ENCODE measurements at regions not wholly inside any gene's neighbourhood (a gene's known extent, or its start where the extent isn't known, plus 50 kb on each side); places are given as distances from the start of the nearest gene placed in this dataset.

- Histone ChIP-seq H3K4me1 (peaks cover 10% of the 10 kb centered on the region), H3K27ac (no peak overlapping the region), H3K9me3 (no peaks in the 10 kb centered on the region), H3K36me3 (no peaks in the 10 kb centered on the region), H3K4me3 (no peak overlapping the region), H3K27me3 (peaks cover 5% of the 10 kb centered on the region)
- TF ChIP-seq, protein P1, sequence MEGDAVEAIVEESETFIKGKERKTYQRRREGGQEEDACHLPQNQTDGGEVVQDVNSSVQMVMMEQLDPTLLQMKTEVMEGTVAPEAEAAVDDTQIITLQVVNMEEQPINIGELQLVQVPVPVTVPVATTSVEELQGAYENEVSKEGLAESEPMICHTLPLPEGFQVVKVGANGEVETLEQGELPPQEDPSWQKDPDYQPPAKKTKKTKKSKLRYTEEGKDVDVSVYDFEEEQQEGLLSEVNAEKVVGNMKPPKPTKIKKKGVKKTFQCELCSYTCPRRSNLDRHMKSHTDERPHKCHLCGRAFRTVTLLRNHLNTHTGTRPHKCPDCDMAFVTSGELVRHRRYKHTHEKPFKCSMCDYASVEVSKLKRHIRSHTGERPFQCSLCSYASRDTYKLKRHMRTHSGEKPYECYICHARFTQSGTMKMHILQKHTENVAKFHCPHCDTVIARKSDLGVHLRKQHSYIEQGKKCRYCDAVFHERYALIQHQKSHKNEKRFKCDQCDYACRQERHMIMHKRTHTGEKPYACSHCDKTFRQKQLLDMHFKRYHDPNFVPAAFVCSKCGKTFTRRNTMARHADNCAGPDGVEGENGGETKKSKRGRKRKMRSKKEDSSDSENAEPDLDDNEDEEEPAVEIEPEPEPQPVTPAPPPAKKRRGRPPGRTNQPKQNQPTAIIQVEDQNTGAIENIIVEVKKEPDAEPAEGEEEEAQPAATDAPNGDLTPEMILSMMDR (IDR thresholded peaks at IDR 0.05) = no peak
- no peak for TF ChIP-seq POLR2A (IDR thresholded peaks at IDR 0.05)
- TF ChIP-seq EP300 (IDR thresholded peaks at IDR 0.05) = no peak
- no peak for TF ChIP-seq POLR2AphosphoS5 (IDR thresholded peaks at IDR 0.05)
- no peak for DNase-seq (ENCODE audit: low spot score in 2 of 2)
- WGBS = 60% methylated on average over 7 of the region's 8 CpGs
These were observed 331.6 kb downstream of the DYSF start for GRCh38 chr2:71784734-71785511.

DNA sequence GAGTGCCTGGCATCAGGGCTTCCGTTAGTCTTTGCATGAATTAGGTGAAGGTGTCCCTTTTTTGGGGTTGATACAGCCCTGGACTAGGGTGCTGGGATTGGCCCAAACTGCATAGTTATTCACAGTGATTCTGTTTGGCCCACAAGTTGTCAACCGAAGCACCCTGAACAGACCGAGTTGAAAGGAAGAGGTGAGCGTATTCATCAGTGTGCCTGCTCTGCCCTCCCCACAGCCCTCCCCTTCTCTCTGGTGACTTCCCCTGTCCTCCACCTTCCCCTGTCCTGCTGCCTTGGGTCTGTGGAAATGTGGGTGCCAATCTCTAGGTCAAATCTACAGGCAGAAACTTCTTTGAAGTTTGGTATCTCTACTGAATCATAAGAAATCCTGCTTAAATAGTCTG, 330.5 kb downstream of the DYSF start:
- H3K27ac ChIP-seq = no peak overlapping the region
- TF ChIP-seq, protein P1 (IDR thresholded peaks at IDR 0.05) = no peak
- TF ChIP-seq POLR2AphosphoS5 (IDR thresholded peaks at IDR 0.05) = no peak
- no peak for TF ChIP-seq EP300 (IDR thresholded peaks at IDR 0.05)
- no peak for TF ChIP-seq POLR2A (IDR thresholded peaks at IDR 0.05)
- no peaks in the 10 kb centered on the region for H3K9me3 ChIP-seq
- no peak overlapping the region for H3K4me3 ChIP-seq
- 98% methylated on average over 4 of the region's 4 CpGs for WGBS
- DNase-seq (ENCODE audit: low spot score in 2 of 2) = no peak
- H3K27me3 ChIP-seq = peaks cover 5% of the 10 kb centered on the region
- H3K4me1 ChIP-seq = peaks cover 12% of the 10 kb centered on the region
- no peaks in the 10 kb centered on the region for H3K36me3 ChIP-seq

DNA sequence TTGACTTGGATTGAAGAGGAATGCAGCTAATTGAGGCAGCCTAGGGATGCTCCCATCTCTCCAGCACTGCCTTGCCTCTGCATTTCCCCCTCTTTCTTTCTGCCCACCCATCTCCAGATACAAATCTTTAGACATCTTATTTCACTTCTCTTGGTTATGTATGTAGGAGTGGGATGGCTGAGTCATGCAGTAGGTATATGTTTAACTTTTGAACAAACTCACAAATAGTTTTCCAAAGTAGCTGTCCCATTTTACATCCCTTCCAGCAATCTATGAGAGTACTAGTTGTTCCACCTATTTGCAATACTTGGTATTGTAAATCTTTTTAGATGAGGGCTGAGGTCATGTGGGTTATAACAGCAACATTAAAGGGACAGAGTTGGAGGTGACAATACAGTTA, 329.9 kb downstream of the DYSF start:
- Histone ChIP-seq H3K36me3 (no peaks in the 10 kb centered on the region), H3K27ac (no peak overlapping the region), H3K9me3 (no peaks in the 10 kb centered on the region), H3K4me1 (peaks cover 13% of the 10 kb centered on the region), H3K27me3 (peaks cover 3% of the 10 kb centered on the region), H3K4me3 (no peak overlapping the region)
- DNase-seq (ENCODE audit: low spot score in 2 of 2) = no peak
- TF ChIP-seq POLR2AphosphoS5 (IDR thresholded peaks at IDR 0.05) (no peak), POLR2A (IDR thresholded peaks at IDR 0.05) (no peak), EP300 (IDR thresholded peaks at IDR 0.05) (no peak)
- TF ChIP-seq, protein P1 (IDR thresholded peaks at IDR 0.05) = no peak

DNA sequence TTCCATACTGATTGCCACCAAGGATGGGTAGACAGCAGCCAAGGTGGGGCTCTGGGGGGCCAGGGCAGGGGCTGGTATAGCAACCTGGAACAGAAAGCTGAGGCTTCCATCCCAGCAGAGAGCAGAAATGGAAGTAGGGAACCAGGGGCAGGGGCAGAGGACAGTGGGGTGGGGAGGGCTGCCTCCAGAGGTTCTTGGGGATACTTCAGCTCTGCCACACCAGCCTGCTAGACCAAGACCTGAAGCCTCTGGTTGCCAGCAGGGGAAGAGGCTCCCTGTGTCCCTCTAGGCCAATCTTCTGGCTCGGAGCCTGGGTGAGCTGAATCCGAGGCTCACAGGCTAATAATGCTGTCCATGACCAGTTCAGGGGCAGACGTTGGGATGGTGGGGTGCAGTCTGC, 329.0 kb downstream of the DYSF start:
- no CpG with 5 or more reads among the region's 3 CpGs for WGBS
- H3K4me1 ChIP-seq = peaks cover 13% of the 10 kb centered on the region
- TF ChIP-seq EP300 (IDR thresholded peaks at IDR 0.05) (no peak), POLR2A (IDR thresholded peaks at IDR 0.05) (no peak), POLR2AphosphoS5 (IDR thresholded peaks at IDR 0.05) (no peak)
- TF ChIP-seq, protein P1 (IDR thresholded peaks at IDR 0.05) = no peak
- peaks cover 3% of the 10 kb centered on the region for H3K27me3 ChIP-seq
- no peak overlapping the region for H3K4me3 ChIP-seq
- no peak overlapping the region for H3K27ac ChIP-seq
- no peaks in the 10 kb centered on the region for H3K36me3 ChIP-seq
- no peaks in the 10 kb centered on the region for H3K9me3 ChIP-seq
- DNase-seq (ENCODE audit: low spot score in 2 of 2) = peak in 1 of 2 donors; percentile 37

DNA sequence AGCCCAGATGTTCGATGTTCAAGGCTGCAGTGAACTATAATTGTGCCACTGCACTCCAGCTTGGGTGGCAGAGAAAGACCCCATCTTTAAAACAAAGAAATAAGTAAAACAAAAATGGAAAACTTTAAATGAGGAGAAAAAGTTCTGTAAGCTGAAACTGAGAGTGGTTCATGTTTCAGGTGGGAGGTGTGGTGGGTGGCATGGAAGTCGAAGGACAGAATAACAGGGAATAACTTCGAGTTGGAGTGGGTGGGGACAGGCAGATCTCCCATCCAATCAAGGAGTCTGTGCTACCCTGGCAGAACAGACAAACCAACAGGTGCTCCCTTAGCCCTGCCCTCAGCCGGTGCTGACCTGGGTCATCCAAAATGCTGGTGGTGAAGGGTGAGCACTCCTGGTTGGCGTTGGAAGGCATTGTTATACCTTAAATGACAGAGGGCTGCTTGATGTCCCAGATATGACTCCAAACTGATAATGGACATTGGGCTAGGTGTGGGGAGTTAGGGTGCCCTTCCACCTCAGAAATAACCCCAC, 328.4 kb downstream of the DYSF start:
- Histone ChIP-seq H3K27ac (no peak overlapping the region), H3K27me3 (peaks cover 3% of the 10 kb centered on the region), H3K4me1 (peaks cover 13% of the 10 kb centered on the region), H3K4me3 (no peak overlapping the region), H3K36me3 (no peaks in the 10 kb centered on the region), H3K9me3 (no peaks in the 10 kb centered on the region)
- no peak for TF ChIP-seq POLR2AphosphoS5 (IDR thresholded peaks at IDR 0.05)
- TF ChIP-seq POLR2A (IDR thresholded peaks at IDR 0.05) = no peak
- TF ChIP-seq, protein P1 (IDR thresholded peaks at IDR 0.05) = no peak
- TF ChIP-seq EP300 (IDR thresholded peaks at IDR 0.05) = no peak
- WGBS = 88% methylated on average over 5 of the region's 5 CpGs
- peak in 1 of 2 donors; percentile 18 for DNase-seq (ENCODE audit: low spot score in 2 of 2)
